RPMI7951 (cell line): ENCODE measurements at regions not wholly inside any gene's neighbourhood (a gene's known extent, or its start where the extent isn't known, plus 50 kb on each side); places are given as distances from the start of the nearest gene placed in this dataset.

Experiments
- DNase-seq: peaks from one replicate; pipeline ENCODE4 v3.0.0-alpha.2; 2012; ENCODE audit warnings: low read depth

- DNase-seq: no peak
Observed at GRCh38 chr10:85222300-85222699, 893.9 kb downstream of the CCSER2 start.

- no peak for DNase-seq
Observed at GRCh38 chr10:85224366-85224940, 896.1 kb downstream of the CCSER2 start.

GRCh38 chr10:85225311-85225710 is 896.9 kb downstream of the CCSER2 start:
- no peak for DNase-seq

- DNase-seq: no peak
Observed at GRCh38 chr10:85226596-85226995, 898.2 kb downstream of the CCSER2 start.

- DNase-seq: no peak
Observed at GRCh38 chr10:85228726-85229125, 900.3 kb downstream of the CCSER2 start.

- no peak for DNase-seq
Observed at GRCh38 chr10:85231534-85232270, 903.3 kb downstream of the CCSER2 start.

- DNase-seq: no peak
Observed at GRCh38 chr10:85235258-85235657, 906.9 kb downstream of the CCSER2 start.

GRCh38 chr10:85238676-85239075 is 910.3 kb downstream of the CCSER2 start:
- DNase-seq: no peak

GRCh38 chr10:85250304-85250703 is 921.9 kb downstream of the CCSER2 start:
- DNase-seq: no peak

- no peak for DNase-seq
Observed at GRCh38 chr10:85256481-85256880, 928.1 kb downstream of the CCSER2 start.

- no peak for DNase-seq
Observed at GRCh38 chr10:85259908-85260307, 931.5 kb downstream of the CCSER2 start.

- DNase-seq: no peak
Observed at GRCh38 chr10:85262992-85263391, 934.6 kb downstream of the CCSER2 start.

- no peak for DNase-seq
Observed at GRCh38 chr10:85265121-85265520, 936.7 kb downstream of the CCSER2 start.

GRCh38 chr10:85266808-85267207 is 938.4 kb downstream of the CCSER2 start:
- no peak for DNase-seq

- DNase-seq: no peak
Observed at GRCh38 chr10:85280014-85280413, 951.6 kb downstream of the CCSER2 start.

GRCh38 chr10:85284778-85285770 is 956.7 kb downstream of the CCSER2 start:
- DNase-seq: no peak

GRCh38 chr10:85293483-85293882 is 965.1 kb downstream of the CCSER2 start:
- DNase-seq: no peak

GRCh38 chr10:85311613-85312337 is 983.4 kb downstream of the CCSER2 start:
- DNase-seq: no peak

- no peak for DNase-seq
Observed at GRCh38 chr10:85315657-85316056, 987.3 kb downstream of the CCSER2 start.

- DNase-seq: no peak
Observed at GRCh38 chr10:85316276-85316675, 987.9 kb downstream of the CCSER2 start.

GRCh38 chr10:85317827-85318226 is 989.4 kb downstream of the CCSER2 start:
- DNase-seq: no peak
